Mesothelial cell of epicardium (in vitro differentiated cells): ENCODE measurements at regions not wholly inside any gene's neighbourhood (a gene's known extent, or its start where the extent isn't known, plus 50 kb on each side); places are given as distances from the start of the nearest gene placed in this dataset.

Experiments used
- DNase-seq, 2 experiments: peaks; one replicate each; pipeline ENCODE4 v3.0.0; 2021; ENCODE audit warnings: low spot score in 2 of 2; ENCODE audit not compliant: unreplicated experiment in 2 of 2
- H3K27ac Mint-ChIP-seq: 2 replicates; pipeline ENCODE4 v1.8.0; 2021; ENCODE audit warnings: mixed read lengths
- H3K27me3 Mint-ChIP-seq: 2 replicates; pipeline ENCODE4 v1.8.0; 2021; ENCODE audit warnings: low read depth, mixed read lengths
- H3K36me3 Mint-ChIP-seq: 2 replicates; pipeline ENCODE4 v1.8.0; 2021; ENCODE audit warnings: mixed read lengths
- H3K4me1 Mint-ChIP-seq: 2 replicates; pipeline ENCODE4 v1.8.0; 2021; ENCODE audit warnings: mixed read lengths
- H3K4me3 Mint-ChIP-seq: 2 replicates; pipeline ENCODE4 v1.8.0; 2021; ENCODE audit warnings: mild to moderate bottlenecking, moderate library complexity, mixed read lengths
- H3K9me3 Mint-ChIP-seq: 2 replicates; pipeline ENCODE4 v1.8.0; 2021; ENCODE audit warnings: mixed read lengths
- CTCF ChIP-seq: fragments of 200-600 bp; sonication (generic); IDR thresholded peaks from one replicate; pipeline ENCODE4 v1.5.0; 2021; ENCODE audit warnings: antibody characterized with exemption; ENCODE audit not compliant: unreplicated experiment

GRCh38 chr5:52712354-52712753 is 75.4 kb upstream of the ITGA1 start:
- Mint-ChIP-seq H3K4me1 (peaks cover 20% of the 10 kb centered on the region), H3K27ac (no peak overlapping the region)

GRCh38 chr5:52725065-52725746 is 62.5 kb upstream of the ITGA1 start:
- peaks cover 22% of the 10 kb centered on the region for H3K4me1 Mint-ChIP-seq
- no peak overlapping the region for H3K4me3 Mint-ChIP-seq
- peaks cover under 1% of the 10 kb centered on the region for H3K36me3 Mint-ChIP-seq
- peaks cover 15% of the 10 kb centered on the region for H3K9me3 Mint-ChIP-seq
- DNase-seq = no peak
- no peak for TF ChIP-seq CTCF
- H3K27me3 Mint-ChIP-seq = no peaks in the 10 kb centered on the region
- H3K27ac Mint-ChIP-seq = no peak overlapping the region

More at GRCh38 chr5:52712354-52712753, 75.4 kb upstream of the ITGA1 start:
- Mint-ChIP-seq H3K9me3 (peaks cover 17% of the 10 kb centered on the region), H3K36me3 (no peaks in the 10 kb centered on the region), H3K27me3 (no peaks in the 10 kb centered on the region), H3K4me3 (no peak overlapping the region)
- no peak for DNase-seq
- TF ChIP-seq CTCF = no peak

- Mint-ChIP-seq H3K4me1 (peaks cover 22% of the 10 kb centered on the region), H3K36me3 (peaks cover 3% of the 10 kb centered on the region)
Measured at GRCh38 chr5:52725808-52726207, 61.9 kb upstream of the ITGA1 start.

GRCh38 chr5:52727020-52727419 is 60.7 kb upstream of the ITGA1 start:
- H3K4me3 Mint-ChIP-seq = no peak overlapping the region
- H3K27ac Mint-ChIP-seq = no peak overlapping the region
- H3K36me3 Mint-ChIP-seq = peaks cover 3% of the 10 kb centered on the region
- peaks cover 22% of the 10 kb centered on the region for H3K4me1 Mint-ChIP-seq
- TF ChIP-seq CTCF = no peak
- H3K27me3 Mint-ChIP-seq = no peaks in the 10 kb centered on the region
- H3K9me3 Mint-ChIP-seq = peaks cover 10% of the 10 kb centered on the region
- no peak for DNase-seq

More at GRCh38 chr5:52725808-52726207, 61.9 kb upstream of the ITGA1 start:
- Mint-ChIP-seq H3K9me3 (peaks cover 12% of the 10 kb centered on the region), H3K27ac (no peak overlapping the region), H3K27me3 (no peaks in the 10 kb centered on the region), H3K4me3 (no peak overlapping the region)
- no peak for TF ChIP-seq CTCF
- no peak for DNase-seq

- no peak for TF ChIP-seq CTCF
- Mint-ChIP-seq H3K9me3 (peaks cover 10% of the 10 kb centered on the region), H3K4me1 (peaks cover 22% of the 10 kb centered on the region), H3K27me3 (no peaks in the 10 kb centered on the region), H3K36me3 (peaks cover 3% of the 10 kb centered on the region), H3K27ac (peak overlapping the region; percentile 67), H3K4me3 (no peak overlapping the region)
- no peak for DNase-seq
Measured at GRCh38 chr5:52727576-52727975, 60.1 kb upstream of the ITGA1 start.
